ENCODE measurements at regions not wholly inside any gene's neighbourhood (a gene's known extent, or its start where the extent isn't known, plus 50 kb on each side); places are given as distances from the start of the nearest gene placed in this dataset.

- in situ Hi-C loops (cut with HindIII; ENCODE audit: low sequenced_read_pairs) = no loop called here
- no peak for DNase-seq (ENCODE audit: low read depth)
- TF ChIP-seq CTCF (IDR thresholded peaks at IDR 0.05; ENCODE audit: low read depth, low read length, missing control alignments) = no peak
Observed at GRCh38 chr13:70405266-70405665, 297.0 kb upstream of the KLHL1 start.

GRCh38 chr13:70394031-70394548 lies 285.8 kb upstream of the KLHL1 start:
- no peak overlapping the region for H3K4me3 ChIP-seq (ENCODE audit: low read depth, low read length)
- DNase-seq (ENCODE audit: low read depth) = no peak
- in situ Hi-C loops (cut with HindIII; ENCODE audit: low sequenced_read_pairs) = no loop called here
- TF ChIP-seq CTCF (IDR thresholded peaks at IDR 0.05; ENCODE audit: low read depth, low read length, missing control alignments) = no peak

More at GRCh38 chr13:70405266-70405665, 297.0 kb upstream of the KLHL1 start:
- H3K4me3 ChIP-seq (ENCODE audit: low read depth, low read length) = no peak overlapping the region

GRCh38 chr13:70391678-70392077 lies 283.4 kb upstream of the KLHL1 start:
- DNase-seq (ENCODE audit: low read depth) = no peak
- no peak for TF ChIP-seq CTCF (IDR thresholded peaks at IDR 0.05; ENCODE audit: low read depth, low read length, missing control alignments)
- in situ Hi-C loops (cut with HindIII; ENCODE audit: low sequenced_read_pairs) = no loop called here
- no peak overlapping the region for H3K4me3 ChIP-seq (ENCODE audit: low read depth, low read length)

GRCh38 chr13:70390968-70391367 lies 282.7 kb upstream of the KLHL1 start:
- no peak for TF ChIP-seq CTCF (IDR thresholded peaks at IDR 0.05; ENCODE audit: low read depth, low read length, missing control alignments)
- in situ Hi-C loops (cut with HindIII; ENCODE audit: low sequenced_read_pairs) = no loop called here
- H3K4me3 ChIP-seq (ENCODE audit: low read depth, low read length) = no peak overlapping the region
- no peak for DNase-seq (ENCODE audit: low read depth)

- DNase-seq (ENCODE audit: low read depth) = no peak
- in situ Hi-C loops (cut with HindIII; ENCODE audit: low sequenced_read_pairs) = no loop called here
- no peak for TF ChIP-seq CTCF (IDR thresholded peaks at IDR 0.05; ENCODE audit: low read depth, low read length, missing control alignments)
- H3K4me3 ChIP-seq (ENCODE audit: low read depth, low read length) = no peak overlapping the region
Observed at GRCh38 chr13:70390064-70390463, 281.8 kb upstream of the KLHL1 start.

- H3K4me3 ChIP-seq (ENCODE audit: low read depth, low read length) = no peak overlapping the region
- in situ Hi-C loops (cut with HindIII; ENCODE audit: low sequenced_read_pairs) = no loop called here
- TF ChIP-seq CTCF (IDR thresholded peaks at IDR 0.05; ENCODE audit: low read depth, low read length, missing control alignments) = no peak
- DNase-seq (ENCODE audit: low read depth) = no peak
Observed at GRCh38 chr13:70388935-70389334, 280.7 kb upstream of the KLHL1 start.

GRCh38 chr13:70386919-70387318 lies 278.7 kb upstream of the KLHL1 start:
- no peak for TF ChIP-seq CTCF (IDR thresholded peaks at IDR 0.05; ENCODE audit: low read depth, low read length, missing control alignments)

More at GRCh38 chr13:70386919-70387318, 278.7 kb upstream of the KLHL1 start:
- in situ Hi-C loops (cut with HindIII; ENCODE audit: low sequenced_read_pairs) = no loop called here
- no peak overlapping the region for H3K4me3 ChIP-seq (ENCODE audit: low read depth, low read length)
- DNase-seq (ENCODE audit: low read depth) = no peak

Data from astrocyte of the cerebellum (primary cell).